PC-3 (cell line): ENCODE measurements at regions not wholly inside any gene's neighbourhood (a gene's known extent, or its start where the extent isn't known, plus 50 kb on each side); places are given as distances from the start of the nearest gene placed in this dataset.

ENCODE experiments used
- ATAC-seq: fragments of 200-7000 bp; cut with Tn5 transposase; 2 replicates; pipeline ENCODE4 v1.9.1; 2020; ENCODE audit warnings: mild to moderate bottlenecking, moderate library complexity
- BruUV-seq: library from RNA; stranded (reverse); fragments of 400-500 nt; replicated peaks from 2 replicates; lab custom pipeline; 2021; lab: Mats Ljungman, UMichigan
- CTCF ChIA-PET: fragments of 300-600 bp; sonication (Branson Sonifier 250); formaldehyde crosslinking; loops from one replicate; lab custom pipeline; 2022; ENCODE audit warnings: antibody characterized with exemption; lab: Charles Lee
- POLR2A ChIA-PET: fragments of 300-600 bp; sonication (Branson Sonifier 250); formaldehyde crosslinking; loops from one replicate; lab custom pipeline; 2022; ENCODE audit warnings: antibody characterized with exemption; ENCODE audit not compliant: unreplicated experiment; lab: Charles Lee
- DNase-seq: peaks from one replicate; pipeline ENCODE4 v3.0.0-alpha.2; 2015
- H2AFZ ChIP-seq: fragments of 300-600 bp; sonication (generic); 2 replicates; pipeline ENCODE4 v1.6.0; 2016; ENCODE audit warnings: antibody characterized with exemption, low read length
- H3F3A ChIP-seq: fragments of 300-600 bp; sonication (generic); one replicate; pipeline ENCODE4 v1.6.0; 2017; ENCODE audit warnings: antibody characterized with exemption, low read length, control low read depth, mild to moderate bottlenecking; ENCODE audit not compliant: unreplicated experiment
- H3K27ac ChIP-seq: fragments of 300-600 bp; sonication (generic); 2 replicates; pipeline ENCODE4 v1.5.1; 2016; ENCODE audit warnings: mild to moderate bottlenecking, low read length
- H3K27me3 ChIP-seq: fragments of 300-600 bp; sonication (generic); 2 replicates; pipeline ENCODE4 v1.6.1; 2016; ENCODE audit warnings: low read length, mixed read lengths
- H3K36me3 ChIP-seq: fragments of 300-600 bp; sonication (generic); 2 replicates; pipeline ENCODE4 v1.6.1; 2016; ENCODE audit warnings: low read depth, mixed run types, low read length, mixed read lengths
- H3K4me1 ChIP-seq: fragments of 300-600 bp; sonication (generic); 2 replicates; pipeline ENCODE4 v1.5.1; 2016; ENCODE audit warnings: low read length; ENCODE audit not compliant: insufficient read depth
- H3K4me2 ChIP-seq: fragments of 300-600 bp; sonication (generic); 2 replicates; pipeline ENCODE4 v1.6.0; 2016; ENCODE audit warnings: low read length
- H3K4me3 ChIP-seq: fragments of 300-600 bp; sonication (generic); 2 replicates; pipeline ENCODE4 v1.5.1; 2016; ENCODE audit warnings: mild to moderate bottlenecking, low read length, mixed read lengths
- H3K79me2 ChIP-seq: fragments of 300-600 bp; sonication (generic); 2 replicates; pipeline ENCODE4 v1.6.1; 2017; ENCODE audit warnings: low read length, mixed read lengths
- H3K9ac ChIP-seq: fragments of 300-600 bp; sonication (generic); 2 replicates; pipeline ENCODE4 v1.6.0; 2016; ENCODE audit warnings: mild to moderate bottlenecking, low read length
- H3K9me2 ChIP-seq: fragments of 300-600 bp; sonication (generic); replicated peaks from 2 replicates; pipeline ENCODE4 v1.6.1; 2016; ENCODE audit warnings: mixed run types, low read length, mixed read lengths
- H3K9me3 ChIP-seq: fragments of 300-600 bp; sonication (generic); 2 replicates; pipeline ENCODE4 v1.6.1; 2016; ENCODE audit warnings: low read length, mixed read lengths
- H4K20me1 ChIP-seq: fragments of 300-600 bp; sonication (generic); 2 replicates; pipeline ENCODE4 v1.6.1; 2016; ENCODE audit warnings: low read length, mixed read lengths
- EZH2 ChIP-seq: fragments of 300-600 bp; sonication (generic); IDR thresholded peaks from one replicate; pipeline ENCODE4 v1.6.1; 2017; ENCODE audit warnings: antibody characterized with exemption, mild to moderate bottlenecking, low read length; ENCODE audit not compliant: unreplicated experiment
- EZH2phosphoT487 ChIP-seq: fragments of 300-600 bp; sonication (generic); IDR thresholded peaks from 2 replicates; pipeline ENCODE4 v1.6.1; 2018; ENCODE audit warnings: mild to moderate bottlenecking, antibody characterized with exemption, low read length, borderline replicate concordance
- intact Hi-C: fragments of 100-400 bp; cut with micrococcal nuclease; formaldehyde crosslinking; loops from 2 replicates; pipeline ENCODE4 v1.9.0; 2023
- TF ChIP-seq, protein P1 (sequence below): fragments of 300-600 bp; sonication (generic); conservative IDR thresholded peaks from 2 replicates; pipeline ENCODE4 v1.5.1; 2017; ENCODE audit warnings: antibody characterized with exemption, low read depth, mild to moderate bottlenecking, low read length

DNA sequence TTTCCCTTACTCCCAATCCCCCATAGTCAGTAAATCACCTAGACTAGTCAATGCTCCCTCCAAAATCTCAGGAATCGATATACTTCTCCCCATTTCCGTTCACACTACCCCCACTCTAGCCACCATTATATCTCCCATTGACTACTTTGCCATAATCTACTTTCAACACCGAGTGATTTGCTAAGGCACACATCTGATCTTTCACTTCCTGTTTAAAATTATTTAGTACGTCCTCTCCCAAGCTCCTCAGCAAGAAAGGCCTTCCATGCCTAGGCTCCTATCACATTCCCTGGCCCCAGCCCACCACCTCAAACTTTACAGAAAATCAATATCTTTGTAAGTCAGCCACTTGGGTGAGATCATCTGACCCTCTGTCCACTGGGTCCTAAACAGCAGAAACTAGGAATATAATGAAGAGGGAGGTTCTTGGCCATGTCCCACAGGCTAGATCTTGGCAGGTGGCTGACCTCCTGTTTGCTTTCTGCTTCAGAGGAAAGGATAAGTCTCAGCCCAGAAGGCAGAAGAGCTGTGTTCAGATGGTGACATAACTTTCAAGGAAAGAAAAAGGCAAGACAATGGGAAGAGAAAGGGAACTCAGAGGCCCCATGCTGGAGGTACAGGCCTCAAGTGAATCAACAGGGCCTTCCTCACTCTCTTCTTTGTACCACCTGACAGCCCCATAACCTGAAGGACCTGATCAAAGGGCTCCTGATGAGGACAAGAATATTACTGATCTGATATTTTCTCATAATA lies 103.0 kb downstream of the RPL22L1 start:
- no peaks in the 10 kb centered on the region for H3F3A ChIP-seq
- no peak overlapping the region for H3K4me3 ChIP-seq
- intact Hi-C loops, result no loop called here
- H3K9me2 ChIP-seq, result no peaks in the 10 kb centered on the region
- no peaks in the 10 kb centered on the region for H3K9me3 ChIP-seq
- DNase-seq (no peak), ATAC-seq (no peak)
- H4K20me1 ChIP-seq, result no peaks in the 10 kb centered on the region
- no TSS peak for BruUV-seq
- H3K4me2 ChIP-seq, result no peak overlapping the region
- no peaks in the 10 kb centered on the region for H3K36me3 ChIP-seq
- CTCF ChIA-PET, result no interaction called here
- H3K79me2 ChIP-seq, result no peaks in the 10 kb centered on the region
- no peak overlapping the region for H3K27ac ChIP-seq
- H3K27me3 ChIP-seq, result no peaks in the 10 kb centered on the region
- H2AFZ ChIP-seq, result no peak overlapping the region
- peaks cover 8% of the 10 kb centered on the region for H3K4me1 ChIP-seq
- POLR2A ChIA-PET, result no interaction called here
- no peak overlapping the region for H3K9ac ChIP-seq
- TF ChIP-seq, protein P1, sequence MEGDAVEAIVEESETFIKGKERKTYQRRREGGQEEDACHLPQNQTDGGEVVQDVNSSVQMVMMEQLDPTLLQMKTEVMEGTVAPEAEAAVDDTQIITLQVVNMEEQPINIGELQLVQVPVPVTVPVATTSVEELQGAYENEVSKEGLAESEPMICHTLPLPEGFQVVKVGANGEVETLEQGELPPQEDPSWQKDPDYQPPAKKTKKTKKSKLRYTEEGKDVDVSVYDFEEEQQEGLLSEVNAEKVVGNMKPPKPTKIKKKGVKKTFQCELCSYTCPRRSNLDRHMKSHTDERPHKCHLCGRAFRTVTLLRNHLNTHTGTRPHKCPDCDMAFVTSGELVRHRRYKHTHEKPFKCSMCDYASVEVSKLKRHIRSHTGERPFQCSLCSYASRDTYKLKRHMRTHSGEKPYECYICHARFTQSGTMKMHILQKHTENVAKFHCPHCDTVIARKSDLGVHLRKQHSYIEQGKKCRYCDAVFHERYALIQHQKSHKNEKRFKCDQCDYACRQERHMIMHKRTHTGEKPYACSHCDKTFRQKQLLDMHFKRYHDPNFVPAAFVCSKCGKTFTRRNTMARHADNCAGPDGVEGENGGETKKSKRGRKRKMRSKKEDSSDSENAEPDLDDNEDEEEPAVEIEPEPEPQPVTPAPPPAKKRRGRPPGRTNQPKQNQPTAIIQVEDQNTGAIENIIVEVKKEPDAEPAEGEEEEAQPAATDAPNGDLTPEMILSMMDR, result no peak
- TF ChIP-seq EZH2phosphoT487 (no peak), EZH2 (no peak)

DNA sequence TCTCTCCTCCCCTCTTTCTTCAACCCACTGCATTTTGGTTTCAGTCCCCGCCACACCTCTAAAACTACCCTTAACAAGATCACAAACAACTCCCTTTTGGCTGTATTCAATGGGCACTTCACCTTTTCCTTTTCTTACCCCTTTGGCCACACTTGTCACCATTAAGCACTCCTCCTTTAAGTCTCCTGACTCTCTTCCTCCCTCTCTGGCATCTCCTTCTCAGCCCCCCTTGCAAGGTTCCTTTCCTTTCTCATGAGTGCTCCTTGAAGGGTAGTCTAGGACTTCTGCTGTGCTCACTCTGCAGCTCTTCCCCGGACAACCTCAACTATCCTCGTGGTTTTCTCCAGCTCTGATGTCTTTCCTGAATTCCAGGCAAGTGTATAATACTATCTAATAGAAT lies 103.7 kb downstream of the RPL22L1 start:
- peaks cover 16% of the 10 kb centered on the region for H3K4me1 ChIP-seq
- H3K27me3 ChIP-seq, result no peaks in the 10 kb centered on the region
- H3K9me2 ChIP-seq, result no peaks in the 10 kb centered on the region
- no peaks in the 10 kb centered on the region for H4K20me1 ChIP-seq
- no TSS peak for BruUV-seq
- intact Hi-C loops, result no loop called here
- no peak overlapping the region for H3K27ac ChIP-seq
- no peak overlapping the region for H3K4me3 ChIP-seq
- H3F3A ChIP-seq, result no peaks in the 10 kb centered on the region
- no peak overlapping the region for H2AFZ ChIP-seq
- H3K9ac ChIP-seq, result no peak overlapping the region
- no peak for TF ChIP-seq EZH2phosphoT487
- TF ChIP-seq EZH2, result no peak
- TF ChIP-seq, protein P1, result no peak
- DNase-seq (no peak), ATAC-seq (no peak)
- H3K79me2 ChIP-seq, result no peaks in the 10 kb centered on the region
- POLR2A ChIA-PET, result no interaction called here
- no peaks in the 10 kb centered on the region for H3K9me3 ChIP-seq
- H3K36me3 ChIP-seq, result no peaks in the 10 kb centered on the region
- CTCF ChIA-PET, result no interaction called here
- no peak overlapping the region for H3K4me2 ChIP-seq
